Endothelial cell of umbilical vein (primary cell): ENCODE measurements at regions not wholly inside any gene's neighbourhood (a gene's known extent, or its start where the extent isn't known, plus 50 kb on each side); places are given as distances from the start of the nearest gene placed in this dataset.

Experiments
- BruUV-seq: library from RNA; stranded (reverse); fragments of 400-500 nt; replicated peaks from 2 replicates; lab custom pipeline; 2021; lab: Mats Ljungman, UMichigan
- CTCF ChIA-PET: fragments of 300-600, 350-600 bp; sonication (Branson Sonifier 250); formaldehyde crosslinking; loops from one replicate; lab custom pipeline; 2021; ENCODE audit warnings: antibody characterized with exemption, inconsistent platforms; lab: Charles Lee
- POLR2A ChIA-PET: fragments of 300-600, 350-600 bp; sonication (Branson Sonifier 250); formaldehyde crosslinking; loops from one replicate; lab custom pipeline; 2021; ENCODE audit warnings: antibody characterized with exemption, inconsistent platforms; lab: Charles Lee
- DNase-seq: peaks from one replicate; pipeline ENCODE4 v3.0.0-alpha.2; 2011; ENCODE audit warnings: low read depth, low spot score
- FAIRE-seq: peaks from 2 replicates; lab custom pipeline; 2011; peaks lifted over from hg19 to GRCh38; lab: Jason Lieb, UNC
- H2AFZ ChIP-seq: 2 replicates; pipeline ENCODE4 v1.6.0; 2012; ENCODE audit warnings: low read depth, low read length, control low read depth, inconsistent platforms
- H3K27ac ChIP-seq: 2 replicates; pipeline ENCODE4 v1.5.1; 2011; ENCODE audit warnings: low read depth, mild to moderate bottlenecking, control low read depth, low read length, moderate library complexity; ENCODE audit not compliant: insufficient read depth
- H3K27me3 ChIP-seq, 2 experiments: 2 replicates each; pipeline versions ENCODE4 v1.6.0 to v1.6.1; 2011; ENCODE audit warnings: low read length in 2 of 2, mixed read lengths in 1 of 2; ENCODE audit not compliant: control insufficient read depth in 2 of 2, insufficient read depth in 2 of 2
- H3K36me3 ChIP-seq, 2 experiments: 2 replicates in 1 of 2; 3 replicates in 1 of 2; pipeline ENCODE4 v1.5.1; 2011; ENCODE audit warnings: low read length in 2 of 2, mild to moderate bottlenecking in 1 of 2, moderate library complexity in 1 of 2; ENCODE audit not compliant: control insufficient read depth in 2 of 2, insufficient read depth in 2 of 2; ENCODE audit errors: extremely low read depth in 1 of 2
- H3K4me1 ChIP-seq: 3 replicates; pipeline ENCODE4 v1.5.1; 2011; ENCODE audit warnings: mild to moderate bottlenecking, low read length; ENCODE audit not compliant: control insufficient read depth, insufficient read depth; ENCODE audit errors: extremely low read depth
- H3K4me2 ChIP-seq: 2 replicates; pipeline ENCODE4 v1.6.1; 2011; ENCODE audit warnings: low read length, control low read depth, mixed read lengths; ENCODE audit not compliant: insufficient read depth
- H3K4me3 ChIP-seq, 3 experiments: fragments of 200-600 bp in 1 of 3; sonication (generic), shearing (Covaris generic) in 1 of 3; replicated peaks in 1 of 3; 2 replicates each; pipeline ENCODE4 v1.5.1; 2011 to 2016; ENCODE audit warnings: control low read depth in 3 of 3, low read length in 3 of 3, mild to moderate bottlenecking in 2 of 3, inconsistent platforms in 1 of 3, low read depth in 1 of 3, moderate library complexity in 1 of 3; ENCODE audit not compliant: insufficient read depth in 1 of 3
- H3K79me2 ChIP-seq: 2 replicates; pipeline ENCODE4 v1.6.0; 2012; ENCODE audit warnings: low read length, inconsistent platforms; ENCODE audit not compliant: control insufficient read depth, insufficient read depth
- H3K9ac ChIP-seq: replicated peaks from 2 replicates; pipeline ENCODE3; 2011; ENCODE audit warnings: low read length, control low read depth; ENCODE audit not compliant: insufficient read depth; ENCODE audit errors: extremely low read depth
- H3K9me1 ChIP-seq: replicated peaks from 3 replicates; pipeline ENCODE4 v1.6.0; 2011; ENCODE audit warnings: mild to moderate bottlenecking, low read length; ENCODE audit not compliant: control insufficient read depth, insufficient read depth; ENCODE audit errors: extremely low read depth
- H3K9me3 ChIP-seq: replicated peaks from 2 replicates; pipeline ENCODE4 v1.5.1; 2012; ENCODE audit warnings: low read length, inconsistent platforms; ENCODE audit not compliant: control insufficient read depth, insufficient read depth
- H4K20me1 ChIP-seq: replicated peaks from 2 replicates; pipeline ENCODE3; 2011; ENCODE audit warnings: mild to moderate bottlenecking, low read length; ENCODE audit not compliant: control insufficient read depth, insufficient read depth; ENCODE audit errors: extremely low read depth
- EZH2 ChIP-seq: IDR thresholded peaks from 2 replicates; pipeline ENCODE4 v1.6.1; 2012; ENCODE audit warnings: borderline replicate concordance, low read depth, mild to moderate bottlenecking, moderate library complexity, low read length, inconsistent platforms; ENCODE audit not compliant: severe bottlenecking
- FOS ChIP-seq: IDR thresholded peaks from 2 replicates; pipeline ENCODE4 v1.6.1; 2011; ENCODE audit warnings: mild to moderate bottlenecking, low read length, moderate library complexity, borderline replicate concordance; ENCODE audit not compliant: insufficient read depth
- GATA2 ChIP-seq: IDR thresholded peaks from 2 replicates; pipeline ENCODE4 v1.7.0; 2011; ENCODE audit warnings: low read depth, mild to moderate bottlenecking, moderate library complexity, mixed read lengths, low read length; ENCODE audit not compliant: insufficient read length, insufficient read depth
- JUN ChIP-seq: IDR thresholded peaks from 2 replicates; pipeline ENCODE4 v1.6.1; 2011; ENCODE audit warnings: borderline replicate concordance, low read depth; ENCODE audit not compliant: insufficient read length, insufficient read depth
- MYC ChIP-seq: IDR thresholded peaks from one replicate; pipeline ENCODE4 v1.6.1; 2011; ENCODE audit warnings: mild to moderate bottlenecking, low read depth, low read length
- POLR2A ChIP-seq: IDR thresholded peaks from 2 replicates; pipeline ENCODE4 v1.6.1; 2012; ENCODE audit warnings: low read depth, mild to moderate bottlenecking, control low read depth, low read length
- POLR2AphosphoS5 ChIP-seq: IDR thresholded peaks from 2 replicates; pipeline ENCODE4 v1.6.1; 2012; ENCODE audit warnings: low read depth, mild to moderate bottlenecking, control low read depth, low read length, moderate library complexity; ENCODE audit not compliant: insufficient read depth
- dilution Hi-C: fragments of 300-500 bp; cut with MboI; formaldehyde crosslinking; loops from one replicate; pipeline ENCODE4 v1.15.0; 2019; ENCODE audit warnings: low sequenced_read_pairs; ENCODE audit not compliant: extremely low pct_ligation_motif_present
- intact Hi-C: fragments of 100-400 bp; cut with micrococcal nuclease; formaldehyde crosslinking; loops from one replicate; pipeline ENCODE4 v1.10.0; 2022
- TF ChIP-seq, protein P1 (sequence below), 2 donors: IDR thresholded peaks; 1 replicate in 1 of 2; 2 replicates in 1 of 2; pipeline ENCODE4 v1.5.1; 2011; ENCODE audit warnings: low read length in 2 of 2, mild to moderate bottlenecking in 2 of 2, moderate library complexity in 2 of 2, control low read depth in 1 of 2, inconsistent platforms in 1 of 2, low read depth in 1 of 2; ENCODE audit not compliant: insufficient read depth in 1 of 2; ENCODE audit errors: extremely low read depth in 1 of 2
- TF ChIP-seq, protein P2 (sequence below): IDR thresholded peaks from 2 replicates; pipeline ENCODE4 v1.6.1; 2011; ENCODE audit not compliant: insufficient read depth, insufficient read length

DNA sequence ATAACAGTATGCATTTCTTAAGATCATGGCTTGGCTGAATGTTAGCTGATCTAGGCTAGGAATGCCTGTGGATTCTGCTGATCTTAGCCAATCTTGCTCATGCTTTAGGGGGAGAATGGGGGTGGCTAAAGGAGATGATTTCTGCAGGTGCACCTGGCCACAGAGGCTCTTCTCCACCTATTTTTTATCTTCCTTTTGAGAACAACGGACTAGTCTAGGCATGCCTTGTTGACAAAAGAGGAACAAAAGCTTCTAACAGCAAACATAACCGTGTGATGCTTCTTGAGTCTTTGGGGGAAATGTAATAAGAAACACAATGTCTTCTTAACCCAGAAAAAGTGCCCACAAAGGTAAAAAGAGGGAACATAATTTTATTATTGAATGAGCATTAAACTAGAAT is 743.5 kb downstream of the ARAP2 start:
- Histone ChIP-seq H3K4me2 (no peak overlapping the region), H4K20me1 (no peaks in the 10 kb centered on the region), H3K4me3 (no peak overlapping the region), H3K79me2 (no peaks in the 10 kb centered on the region), H3K36me3 (no peaks in the 10 kb centered on the region), H3K27me3 (no peaks in the 10 kb centered on the region), H2AFZ (no peak overlapping the region), H3K9ac (no peak overlapping the region), H3K9me3 (no peaks in the 10 kb centered on the region), H3K27ac (no peak overlapping the region), H3K4me1 (no peaks in the 10 kb centered on the region), H3K9me1 (no peaks in the 10 kb centered on the region)
- FAIRE-seq (no peak), DNase-seq (no peak)
- BruUV-seq: no TSS peak
- dilution Hi-C loops: no loop called here
- CTCF ChIA-PET: no interaction called here
- intact Hi-C loops: no loop called here
- POLR2A ChIA-PET: no interaction called here
- TF ChIP-seq, protein P1, sequence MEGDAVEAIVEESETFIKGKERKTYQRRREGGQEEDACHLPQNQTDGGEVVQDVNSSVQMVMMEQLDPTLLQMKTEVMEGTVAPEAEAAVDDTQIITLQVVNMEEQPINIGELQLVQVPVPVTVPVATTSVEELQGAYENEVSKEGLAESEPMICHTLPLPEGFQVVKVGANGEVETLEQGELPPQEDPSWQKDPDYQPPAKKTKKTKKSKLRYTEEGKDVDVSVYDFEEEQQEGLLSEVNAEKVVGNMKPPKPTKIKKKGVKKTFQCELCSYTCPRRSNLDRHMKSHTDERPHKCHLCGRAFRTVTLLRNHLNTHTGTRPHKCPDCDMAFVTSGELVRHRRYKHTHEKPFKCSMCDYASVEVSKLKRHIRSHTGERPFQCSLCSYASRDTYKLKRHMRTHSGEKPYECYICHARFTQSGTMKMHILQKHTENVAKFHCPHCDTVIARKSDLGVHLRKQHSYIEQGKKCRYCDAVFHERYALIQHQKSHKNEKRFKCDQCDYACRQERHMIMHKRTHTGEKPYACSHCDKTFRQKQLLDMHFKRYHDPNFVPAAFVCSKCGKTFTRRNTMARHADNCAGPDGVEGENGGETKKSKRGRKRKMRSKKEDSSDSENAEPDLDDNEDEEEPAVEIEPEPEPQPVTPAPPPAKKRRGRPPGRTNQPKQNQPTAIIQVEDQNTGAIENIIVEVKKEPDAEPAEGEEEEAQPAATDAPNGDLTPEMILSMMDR (IDR thresholded peaks at IDR 0.05; ENCODE audit: extremely low read depth in 1 of 2, insufficient read depth in 1 of 2, low read depth in 1 of 2, low read length in 2 of 2): no peak

GRCh38 chr4:35503435-35503834 is 740.9 kb downstream of the ARAP2 start:
- H3K9me1 ChIP-seq: no peaks in the 10 kb centered on the region
- no peak overlapping the region for H3K9ac ChIP-seq
- ChIA-PET POLR2A (no interaction called here), CTCF (no interaction called here)
- H3K27me3 ChIP-seq: no peaks in the 10 kb centered on the region
- H3K27ac ChIP-seq: no peak overlapping the region
- H3K4me1 ChIP-seq: no peaks in the 10 kb centered on the region
- intact Hi-C loops: no loop called here
- no peaks in the 10 kb centered on the region for H3K36me3 ChIP-seq
- dilution Hi-C loops: no loop called here
- no peaks in the 10 kb centered on the region for H3K9me3 ChIP-seq
- TF ChIP-seq GATA2 (no peak), POLR2AphosphoS5 (no peak), MYC (no peak), FOS (no peak), POLR2A (no peak), JUN (no peak), EZH2 (no peak)
- TF ChIP-seq, protein P1 (IDR thresholded peaks at IDR 0.05; ENCODE audit: extremely low read depth in 1 of 2, insufficient read depth in 1 of 2, low read depth in 1 of 2, low read length in 2 of 2): no peak
- TF ChIP-seq, protein P2, sequence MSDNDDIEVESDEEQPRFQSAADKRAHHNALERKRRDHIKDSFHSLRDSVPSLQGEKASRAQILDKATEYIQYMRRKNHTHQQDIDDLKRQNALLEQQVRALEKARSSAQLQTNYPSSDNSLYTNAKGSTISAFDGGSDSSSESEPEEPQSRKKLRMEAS: no peak
- DNase-seq (no peak), FAIRE-seq (no peak)
- H2AFZ ChIP-seq: no peak overlapping the region
- H3K79me2 ChIP-seq: no peaks in the 10 kb centered on the region
- H3K4me3 ChIP-seq: no peak overlapping the region
- no peak overlapping the region for H3K4me2 ChIP-seq
- no peaks in the 10 kb centered on the region for H4K20me1 ChIP-seq
- BruUV-seq: no TSS peak
